ENCODE measurements at regions not wholly inside any gene's neighbourhood (a gene's known extent, or its start where the extent isn't known, plus 50 kb on each side); places are given as distances from the start of the nearest gene placed in this dataset.

DNA sequence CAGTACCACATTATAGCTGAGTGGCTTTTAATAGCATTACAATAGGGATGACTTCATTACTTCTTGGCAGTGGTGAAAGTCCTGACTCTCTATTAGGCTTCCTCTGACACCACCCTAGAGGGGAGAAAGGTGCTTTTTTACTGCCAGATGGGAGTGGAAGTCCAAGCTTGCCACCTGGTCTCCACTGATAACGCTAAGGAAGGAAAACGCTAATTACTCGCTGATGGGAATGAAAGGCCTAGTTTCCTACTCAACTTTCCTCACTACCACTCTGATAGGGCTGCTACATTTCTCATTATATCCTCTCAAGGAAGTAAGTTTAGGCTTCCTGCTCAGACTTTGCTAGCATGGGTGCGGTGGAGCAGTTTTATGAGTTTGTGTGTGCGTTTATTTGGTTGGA is 62.3 kb upstream of the PAGE3 start:
- H3K9ac ChIP-seq (ENCODE audit: low read length) = no peak overlapping the region
- H2BK12ac ChIP-seq (ENCODE audit: low read length) = no peak overlapping the region
- no peak overlapping the region for H2AFZ ChIP-seq (ENCODE audit: insufficient read depth, low read length, poor library complexity)
- no peaks in the 10 kb centered on the region for H3K79me2 ChIP-seq (ENCODE audit: control insufficient read depth, insufficient read depth, low read length, poor library complexity)
- H3K27ac ChIP-seq (ENCODE audit: low read depth, low read length) = no peak overlapping the region
- H3K4me2 ChIP-seq (ENCODE audit: low read length) = no peak overlapping the region
- no peak overlapping the region for H3K23ac ChIP-seq (ENCODE audit: low read length)
- H3K4me3 ChIP-seq (ENCODE audit: low read depth, low read length) = no peak overlapping the region
- no peaks in the 10 kb centered on the region for H3K79me1 ChIP-seq (ENCODE audit: low read length)
- H3K4me1 ChIP-seq (ENCODE audit: control insufficient read depth in 1 of 2, insufficient read depth in 2 of 2, low read length in 2 of 2) = no peaks in the 10 kb centered on the region
- no peak for DNase-seq
- H2AK5ac ChIP-seq (ENCODE audit: low read length) = no peak overlapping the region
- no peaks in the 10 kb centered on the region for H3K27me3 ChIP-seq (ENCODE audit: insufficient read depth, low read length)
- H3K18ac ChIP-seq (ENCODE audit: low read length) = no peak overlapping the region
- no peak overlapping the region for H3K14ac ChIP-seq (ENCODE audit: low read length)
- no peak overlapping the region for H2BK5ac ChIP-seq (ENCODE audit: low read depth, low read length, poor library complexity)
- no peaks in the 10 kb centered on the region for H3K36me3 ChIP-seq (ENCODE audit: control insufficient read depth in 1 of 2, insufficient read depth in 2 of 2, low read length in 2 of 2)
- no peak overlapping the region for H4K91ac ChIP-seq (ENCODE audit: low read depth, low read length)
- H3K9me3 ChIP-seq (ENCODE audit: insufficient read depth, low read depth, low read length) = peaks cover 10% of the 10 kb centered on the region
- no CpG with 5 or more reads among the region's 5 CpGs for WGBS (ENCODE audit: extremely low coverage, insufficient coverage, insufficient read length)
- no peak overlapping the region for H3K4ac ChIP-seq (ENCODE audit: low read depth, low read length)
- no peak overlapping the region for H4K12ac ChIP-seq (ENCODE audit: low read depth, low read length)
- no peak overlapping the region for H2BK120ac ChIP-seq (ENCODE audit: insufficient read depth, low read length, poor library complexity)
- H4K8ac ChIP-seq (ENCODE audit: low read depth, low read length) = no peak overlapping the region

DNA sequence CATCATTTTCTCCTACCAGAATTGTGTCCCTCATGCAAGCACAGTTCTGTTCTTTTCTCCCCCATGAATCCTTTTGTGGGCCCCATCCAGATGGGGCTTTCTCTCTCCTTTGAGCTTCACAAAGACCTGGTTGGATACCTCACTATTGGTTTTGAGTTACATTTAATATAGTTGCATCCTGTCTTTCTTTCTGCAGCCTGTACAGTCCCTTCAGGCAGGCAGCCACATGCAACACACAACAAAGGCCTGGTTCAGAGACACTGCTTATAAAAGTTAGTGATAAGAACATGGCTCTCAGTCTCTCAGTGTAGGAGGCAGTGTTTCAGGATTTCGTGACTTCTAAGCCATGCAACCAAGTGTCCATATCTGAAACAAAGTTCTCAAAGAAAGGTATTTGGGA is 70.6 kb upstream of the PAGE3 start:
- WGBS (ENCODE audit: extremely low coverage, insufficient coverage, insufficient read length) = no CpG with 5 or more reads among the region's 1 CpG
- H2BK120ac ChIP-seq (ENCODE audit: insufficient read depth, low read length, poor library complexity) = no peak overlapping the region

DNA sequence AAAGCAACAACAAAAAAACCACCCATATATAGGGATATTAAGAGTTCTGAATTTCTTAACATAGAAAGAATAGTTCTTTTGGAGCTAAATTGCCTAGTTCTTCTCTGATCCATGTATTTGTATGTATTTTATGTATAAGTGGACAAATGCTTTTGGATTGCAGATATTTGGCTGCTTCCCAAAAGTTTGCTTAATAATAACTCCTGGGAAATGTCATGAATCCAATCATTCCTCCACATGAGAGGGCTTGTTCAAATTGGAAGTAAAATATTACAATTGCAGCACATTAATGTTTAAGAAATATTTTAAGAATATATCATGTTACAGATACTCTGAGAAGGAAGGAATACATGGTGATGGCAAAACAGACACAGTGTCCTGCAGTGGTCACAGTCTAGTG is 71.5 kb upstream of the PAGE3 start:
- Histone ChIP-seq H3K9ac (ENCODE audit: low read length) (no peak overlapping the region), H3K14ac (ENCODE audit: low read length) (no peak overlapping the region), H3K4me1 (ENCODE audit: control insufficient read depth in 1 of 2, insufficient read depth in 2 of 2, low read length in 2 of 2) (no peaks in the 10 kb centered on the region), H4K12ac (ENCODE audit: low read depth, low read length) (no peak overlapping the region), H3K79me1 (ENCODE audit: low read length) (no peaks in the 10 kb centered on the region), H4K8ac (ENCODE audit: low read depth, low read length) (no peak overlapping the region), H3K36me3 (ENCODE audit: control insufficient read depth in 1 of 2, insufficient read depth in 2 of 2, low read length in 2 of 2) (no peaks in the 10 kb centered on the region), H3K27me3 (ENCODE audit: insufficient read depth, low read length) (no peaks in the 10 kb centered on the region), H4K91ac (ENCODE audit: low read depth, low read length) (no peak overlapping the region), H3K23ac (ENCODE audit: low read length) (no peak overlapping the region), H3K79me2 (ENCODE audit: control insufficient read depth, insufficient read depth, low read length, poor library complexity) (no peaks in the 10 kb centered on the region), H3K18ac (ENCODE audit: low read length) (no peak overlapping the region), H2AK5ac (ENCODE audit: low read length) (no peak overlapping the region), H3K9me3 (ENCODE audit: insufficient read depth, low read depth, low read length) (peaks cover 6% of the 10 kb centered on the region), H3K4me3 (ENCODE audit: low read depth, low read length) (no peak overlapping the region), H3K27ac (ENCODE audit: low read depth, low read length) (no peak overlapping the region), H2AFZ (ENCODE audit: insufficient read depth, low read length, poor library complexity) (no peak overlapping the region), H2BK12ac (ENCODE audit: low read length) (no peak overlapping the region), H2BK120ac (ENCODE audit: insufficient read depth, low read length, poor library complexity) (no peak overlapping the region), H3K4ac (ENCODE audit: low read depth, low read length) (no peak overlapping the region), H3K4me2 (ENCODE audit: low read length) (no peak overlapping the region), H2BK5ac (ENCODE audit: low read depth, low read length, poor library complexity) (no peak overlapping the region)
- DNase-seq = no peak

More for the DNA sequence above, 70.6 kb upstream of the PAGE3 start:
- Histone ChIP-seq H3K36me3 (ENCODE audit: control insufficient read depth in 1 of 2, insufficient read depth in 2 of 2, low read length in 2 of 2) (no peaks in the 10 kb centered on the region), H4K12ac (ENCODE audit: low read depth, low read length) (no peak overlapping the region), H2BK12ac (ENCODE audit: low read length) (no peak overlapping the region), H2AK5ac (ENCODE audit: low read length) (no peak overlapping the region), H4K91ac (ENCODE audit: low read depth, low read length) (no peak overlapping the region), H3K79me1 (ENCODE audit: low read length) (no peaks in the 10 kb centered on the region), H3K18ac (ENCODE audit: low read length) (no peak overlapping the region), H3K79me2 (ENCODE audit: control insufficient read depth, insufficient read depth, low read length, poor library complexity) (no peaks in the 10 kb centered on the region), H3K4me2 (ENCODE audit: low read length) (no peak overlapping the region), H3K9ac (ENCODE audit: low read length) (no peak overlapping the region), H2BK5ac (ENCODE audit: low read depth, low read length, poor library complexity) (no peak overlapping the region), H3K4ac (ENCODE audit: low read depth, low read length) (no peak overlapping the region), H4K8ac (ENCODE audit: low read depth, low read length) (no peak overlapping the region), H3K27ac (ENCODE audit: low read depth, low read length) (no peak overlapping the region), H3K4me3 (ENCODE audit: low read depth, low read length) (no peak overlapping the region), H3K23ac (ENCODE audit: low read length) (no peak overlapping the region), H3K4me1 (ENCODE audit: control insufficient read depth in 1 of 2, insufficient read depth in 2 of 2, low read length in 2 of 2) (no peaks in the 10 kb centered on the region), H3K14ac (ENCODE audit: low read length) (no peak overlapping the region), H3K27me3 (ENCODE audit: insufficient read depth, low read length) (no peaks in the 10 kb centered on the region), H3K9me3 (ENCODE audit: insufficient read depth, low read depth, low read length) (peaks cover 6% of the 10 kb centered on the region), H2AFZ (ENCODE audit: insufficient read depth, low read length, poor library complexity) (no peak overlapping the region)
- DNase-seq = no peak

DNA sequence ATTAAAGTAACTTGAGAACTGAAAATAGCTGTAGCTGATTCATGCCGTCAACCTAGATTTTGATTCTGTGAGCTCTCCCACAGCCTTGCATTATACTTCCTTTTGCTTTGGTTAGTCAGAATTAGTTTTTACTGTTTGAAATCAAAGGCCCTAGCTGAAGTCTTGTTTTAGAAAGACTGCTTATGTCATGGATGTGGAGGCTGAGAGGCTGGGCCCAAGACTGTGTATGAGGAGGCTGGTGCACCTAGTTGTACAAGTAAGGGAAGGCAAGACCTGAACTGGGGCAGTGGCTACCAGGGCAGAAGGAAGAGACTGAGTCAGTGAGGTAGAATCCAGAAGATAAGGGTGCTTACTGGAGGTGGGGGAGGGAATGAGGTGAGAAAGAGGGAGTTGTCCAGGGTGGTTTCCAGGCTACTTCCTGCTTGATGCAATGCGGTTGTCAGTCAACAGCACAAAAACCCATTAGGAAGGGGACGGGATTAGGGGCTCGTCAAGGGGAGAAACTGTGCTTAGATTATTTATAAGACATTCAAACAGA is 76.2 kb upstream of the PAGE3 start:
- H4K91ac ChIP-seq (ENCODE audit: low read depth, low read length) = no peak overlapping the region
- H3K18ac ChIP-seq (ENCODE audit: low read length) = no peak overlapping the region
- no peaks in the 10 kb centered on the region for H3K79me2 ChIP-seq (ENCODE audit: control insufficient read depth, insufficient read depth, low read length, poor library complexity)
- no peak overlapping the region for H4K8ac ChIP-seq (ENCODE audit: low read depth, low read length)
- no peak overlapping the region for H2BK5ac ChIP-seq (ENCODE audit: low read depth, low read length, poor library complexity)
- no peak overlapping the region for H2AFZ ChIP-seq (ENCODE audit: insufficient read depth, low read length, poor library complexity)
- no peak overlapping the region for H3K4me2 ChIP-seq (ENCODE audit: low read length)
- no peak overlapping the region for H2AK5ac ChIP-seq (ENCODE audit: low read length)
- WGBS (ENCODE audit: extremely low coverage, insufficient coverage, insufficient read length) = no CpG with 5 or more reads among the region's 4 CpGs
- DNase-seq = no peak
- H4K12ac ChIP-seq (ENCODE audit: low read depth, low read length) = no peak overlapping the region
- no peaks in the 10 kb centered on the region for H3K79me1 ChIP-seq (ENCODE audit: low read length)
- H2BK120ac ChIP-seq (ENCODE audit: insufficient read depth, low read length, poor library complexity) = no peak overlapping the region
- no peak overlapping the region for H2BK12ac ChIP-seq (ENCODE audit: low read length)
- no peak overlapping the region for H3K4me3 ChIP-seq (ENCODE audit: low read depth, low read length)
- no peak overlapping the region for H3K4ac ChIP-seq (ENCODE audit: low read depth, low read length)
- peaks cover 2% of the 10 kb centered on the region for H3K9me3 ChIP-seq (ENCODE audit: insufficient read depth, low read depth, low read length)
- H3K4me1 ChIP-seq (ENCODE audit: control insufficient read depth in 1 of 2, insufficient read depth in 2 of 2, low read length in 2 of 2) = no peaks in the 10 kb centered on the region
- no peak overlapping the region for H3K14ac ChIP-seq (ENCODE audit: low read length)
- H3K9ac ChIP-seq (ENCODE audit: low read length) = no peak overlapping the region
- H3K23ac ChIP-seq (ENCODE audit: low read length) = no peak overlapping the region
- H3K27me3 ChIP-seq (ENCODE audit: insufficient read depth, low read length) = no peaks in the 10 kb centered on the region
- no peaks in the 10 kb centered on the region for H3K36me3 ChIP-seq (ENCODE audit: control insufficient read depth in 1 of 2, insufficient read depth in 2 of 2, low read length in 2 of 2)
- no peak overlapping the region for H3K27ac ChIP-seq (ENCODE audit: low read depth, low read length)
